Calu3 (cell line): ENCODE measurements at regions not wholly inside any gene's neighbourhood (a gene's known extent, or its start where the extent isn't known, plus 50 kb on each side); places are given as distances from the start of the nearest gene placed in this dataset.

Experiments used
- BruUV-seq: library from RNA; stranded (reverse); fragments of 400-500 nt; replicated peaks from 2 replicates; lab custom pipeline; 2021; lab: Mats Ljungman, UMichigan
- CTCF ChIA-PET: fragments of 300-600 bp; sonication (Branson Sonifier 250); formaldehyde crosslinking; loops from one replicate; lab custom pipeline; 2022; ENCODE audit warnings: antibody characterized with exemption; lab: Charles Lee
- DNase-seq: peaks from one replicate; pipeline ENCODE4 v3.0.0; 2022
- H3K27ac Mint-ChIP-seq: one replicate; pipeline ENCODE4 v1.8.0; 2022; ENCODE audit warnings: mixed read lengths; ENCODE audit not compliant: unreplicated experiment
- H3K27me3 Mint-ChIP-seq: one replicate; pipeline ENCODE4 v1.8.0; 2022; ENCODE audit warnings: mixed read lengths; ENCODE audit not compliant: unreplicated experiment
- H3K36me3 Mint-ChIP-seq: one replicate; pipeline ENCODE4 v1.8.0; 2022; ENCODE audit warnings: mild to moderate bottlenecking, moderate library complexity, mixed read lengths; ENCODE audit not compliant: insufficient read depth, unreplicated experiment
- H3K4me1 Mint-ChIP-seq: one replicate; pipeline ENCODE4 v1.8.0; 2022; ENCODE audit warnings: mild to moderate bottlenecking, low read depth, mixed read lengths; ENCODE audit not compliant: unreplicated experiment
- H3K4me3 Mint-ChIP-seq: one replicate; pipeline ENCODE4 v1.8.0; 2022; ENCODE audit warnings: mild to moderate bottlenecking, low read depth, moderate library complexity, mixed read lengths; ENCODE audit not compliant: unreplicated experiment
- H3K9me3 Mint-ChIP-seq: one replicate; pipeline ENCODE4 v1.8.0; 2022; ENCODE audit warnings: low read depth, mixed read lengths; ENCODE audit not compliant: unreplicated experiment
- CTCF ChIP-seq: fragments of 200-600 bp; IDR thresholded peaks from one replicate; pipeline ENCODE4 v1.8.0; 2022; ENCODE audit warnings: antibody characterized with exemption; ENCODE audit not compliant: unreplicated experiment
- intact Hi-C: fragments of 100-400 bp; cut with micrococcal nuclease; formaldehyde crosslinking; loops from one replicate; pipeline ENCODE4 v1.10.0; 2022; ENCODE audit not compliant: unreplicated experiment

GRCh38 chr16:86041215-86041614 lies 142.3 kb downstream of the IRF8 start:
- Mint-ChIP-seq H3K4me1 (no peaks in the 10 kb centered on the region), H3K4me3 (no peak overlapping the region), H3K27me3 (peaks cover 90% of the 10 kb centered on the region), H3K27ac (no peak overlapping the region), H3K36me3 (no peaks in the 10 kb centered on the region), H3K9me3 (no peaks in the 10 kb centered on the region)
- CTCF ChIA-PET, result no interaction called here
- no TSS peak for BruUV-seq
- no peak for DNase-seq
- TF ChIP-seq CTCF, result no peak
- intact Hi-C loops, result no loop called here

DNA sequence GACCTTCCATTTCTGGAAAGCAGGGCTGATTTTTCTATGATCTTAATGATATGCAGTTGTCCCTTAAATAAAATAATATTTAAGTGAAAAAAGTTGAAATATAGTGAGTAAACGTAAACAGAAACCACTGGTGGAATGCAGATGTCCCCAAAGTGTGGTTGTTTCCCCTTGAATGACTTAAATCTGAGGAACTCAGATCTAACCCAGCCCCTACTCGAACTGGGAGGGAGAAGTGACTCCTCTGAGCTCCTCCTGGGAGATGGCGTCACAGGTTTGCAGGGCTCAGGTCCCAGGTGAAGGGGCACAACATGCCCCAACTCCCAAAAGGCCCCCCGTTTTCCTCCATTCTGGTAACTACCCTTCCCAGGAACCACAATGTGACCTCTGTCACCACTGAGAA lies 142.8 kb downstream of the IRF8 start:
- no TSS peak for BruUV-seq
- CTCF ChIA-PET, result no interaction called here
- intact Hi-C loops, result no loop called here

GRCh38 chr16:86042393-86042792 lies 143.4 kb downstream of the IRF8 start:
- Mint-ChIP-seq H3K4me1 (no peaks in the 10 kb centered on the region), H3K4me3 (no peak overlapping the region), H3K27me3 (peaks cover 99% of the 10 kb centered on the region), H3K27ac (no peak overlapping the region), H3K9me3 (no peaks in the 10 kb centered on the region), H3K36me3 (no peaks in the 10 kb centered on the region)
- intact Hi-C loops, result no loop called here
- CTCF ChIA-PET, result no interaction called here
- no TSS peak for BruUV-seq
- no peak for DNase-seq
- no peak for TF ChIP-seq CTCF

More for the DNA sequence above, 142.8 kb downstream of the IRF8 start:
- DNase-seq, result no peak
- H3K36me3 Mint-ChIP-seq, result no peaks in the 10 kb centered on the region
- no peak for TF ChIP-seq CTCF
- no peak overlapping the region for H3K27ac Mint-ChIP-seq
- H3K9me3 Mint-ChIP-seq, result no peaks in the 10 kb centered on the region
- no peaks in the 10 kb centered on the region for H3K4me1 Mint-ChIP-seq
- H3K4me3 Mint-ChIP-seq, result no peak overlapping the region
- H3K27me3 Mint-ChIP-seq, result peaks cover 96% of the 10 kb centered on the region

DNA sequence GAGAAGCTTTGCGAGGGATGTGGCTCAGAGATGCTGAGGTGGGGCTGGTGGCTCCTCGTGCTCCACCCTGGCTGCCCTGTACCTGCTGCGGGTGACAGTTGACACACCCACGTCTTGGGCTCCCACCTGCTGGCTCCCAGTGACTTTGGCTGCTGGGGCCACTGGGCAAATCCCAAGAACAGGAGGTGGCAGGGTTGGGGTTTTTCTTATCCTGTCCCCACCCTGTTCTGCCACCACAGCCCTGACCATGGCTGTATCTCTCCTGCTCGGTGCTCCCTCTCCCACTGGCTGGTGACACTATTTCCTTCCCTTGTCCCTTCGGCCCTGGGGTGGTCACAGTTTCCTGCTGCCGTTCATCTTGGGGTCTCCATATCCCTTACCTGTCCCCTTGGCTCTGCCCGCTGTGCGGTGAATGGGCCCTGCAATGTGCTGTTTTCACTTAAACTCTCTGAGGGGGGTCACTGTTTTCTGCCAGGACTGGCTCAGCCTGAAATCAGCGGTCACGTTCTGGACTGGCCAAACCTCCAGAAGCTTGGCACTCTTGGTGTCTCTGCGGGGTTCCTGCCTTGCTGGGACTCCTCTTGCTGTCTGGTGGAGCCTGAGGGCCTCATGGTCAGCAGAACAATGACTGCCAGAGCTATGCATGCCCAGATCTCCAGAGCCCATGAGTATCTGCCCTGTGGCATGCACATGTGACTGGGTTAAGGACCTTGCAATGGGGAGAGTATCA lies 144.2 kb downstream of the IRF8 start:
- BruUV-seq, result no TSS peak
- intact Hi-C loops, result no loop called here
- Mint-ChIP-seq H3K9me3 (no peaks in the 10 kb centered on the region), H3K27ac (no peak overlapping the region), H3K4me1 (no peaks in the 10 kb centered on the region), H3K36me3 (no peaks in the 10 kb centered on the region), H3K4me3 (no peak overlapping the region), H3K27me3 (peaks cover 99% of the 10 kb centered on the region)
- CTCF ChIA-PET, result interaction anchor here (0.6 kb wide), 1 partner anchor 460 kb away, joined by 4 read pairs; no protein-coding TSS in a partner anchor
- no peak for DNase-seq
- no peak for TF ChIP-seq CTCF
